HUES64 (cell line): ENCODE measurements at regions not wholly inside any gene's neighbourhood (a gene's known extent, or its start where the extent isn't known, plus 50 kb on each side); places are given as distances from the start of the nearest gene placed in this dataset.
A peak's percentile ranks its signal among the peaks of the same experiment; 100 is the strongest.

Experiments
- H3K27ac ChIP-seq: 2 replicates; pipeline ENCODE4 v1.7.0; 2013; ENCODE audit warnings: low read depth, low read length, inconsistent platforms
- H3K27me3 ChIP-seq: 2 replicates; pipeline ENCODE4 v1.6.1; 2013; ENCODE audit warnings: mild to moderate bottlenecking, low read length; ENCODE audit not compliant: insufficient read depth
- H3K36me3 ChIP-seq: 2 replicates; pipeline ENCODE4 v1.6.1; 2013; ENCODE audit warnings: mild to moderate bottlenecking, low read length; ENCODE audit not compliant: insufficient read depth
- H3K4me1 ChIP-seq: 2 replicates; pipeline ENCODE4 v1.6.1; 2013; ENCODE audit warnings: mild to moderate bottlenecking, low read length, moderate library complexity; ENCODE audit not compliant: insufficient read depth
- H3K4me3 ChIP-seq: 2 replicates; pipeline ENCODE4 v1.5.1; 2013; ENCODE audit warnings: mild to moderate bottlenecking, low read length, moderate library complexity
- H3K9ac ChIP-seq: 2 replicates; pipeline ENCODE4 v1.6.1; 2013; ENCODE audit warnings: mild to moderate bottlenecking, low read depth, low read length
- H3K9me3 ChIP-seq: 2 replicates; pipeline ENCODE4 v1.6.1; 2013; ENCODE audit warnings: low read depth, low read length; ENCODE audit not compliant: insufficient read depth
- WGBS: fragments of 150-250, 120-280 bp; methylation state at CpG from one replicate; pipeline ENCODE4 v1.1.7; 2013; ENCODE audit warnings: missing lambda C conversion rate; 5-methylcytosine and 5-hydroxymethylcytosine counted together

DNA sequence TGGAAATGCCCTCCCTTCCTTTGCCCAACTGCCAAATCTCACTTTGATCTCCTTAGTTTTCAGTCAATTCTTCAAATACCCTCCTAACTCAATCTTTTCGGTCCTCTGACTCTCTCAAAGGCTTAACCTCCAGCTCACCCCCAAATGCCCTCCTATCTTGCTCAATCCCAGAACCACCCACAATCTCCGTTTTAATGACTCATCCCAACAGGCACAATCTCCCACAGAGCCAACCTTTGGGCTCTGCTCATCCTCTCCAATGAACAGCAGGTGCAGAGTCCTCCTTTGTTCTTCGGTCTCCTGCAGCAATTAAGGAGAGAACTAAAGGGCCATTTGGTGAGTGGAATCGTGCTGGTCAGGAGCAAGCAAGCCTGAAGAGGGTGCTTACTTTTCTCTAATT, 366.1 kb upstream of the CRIM1 start:
- Histone ChIP-seq H3K9ac (no peak overlapping the region), H3K4me3 (no peak overlapping the region), H3K36me3 (no peaks in the 10 kb centered on the region), H3K4me1 (peaks cover 8% of the 10 kb centered on the region; the same call in 1 of the 2 replicates), H3K9me3 (peaks cover 4% of the 10 kb centered on the region; the same call in 1 of the 2 replicates), H3K27me3 (peaks cover 2% of the 10 kb centered on the region; the same call in 1 of the 2 replicates), H3K27ac (0 out of 2 replicates have a peak overlapping the region, but pooled peaks have one; percentile 26)
- 41% methylated on average over 4 of the region's 4 CpGs for WGBS

DNA sequence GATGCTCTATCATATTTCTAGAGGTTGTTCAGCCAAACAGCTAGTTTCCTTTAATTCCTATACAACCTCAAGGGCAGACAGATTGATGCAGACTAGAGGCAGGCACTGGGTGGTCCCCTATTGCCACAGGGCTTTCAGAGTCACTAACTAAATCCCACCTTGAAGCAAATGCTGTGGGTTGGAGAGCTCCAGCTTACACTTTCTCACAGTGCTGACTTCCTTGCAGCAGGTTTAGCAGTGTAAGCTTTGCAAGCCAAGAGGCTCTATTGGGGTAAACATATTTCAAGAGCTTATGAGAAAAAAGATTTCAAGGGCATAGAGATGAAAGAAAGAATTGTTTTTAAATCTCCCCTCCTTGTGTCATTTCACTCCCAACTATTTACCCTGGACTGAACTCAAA, 366.5 kb upstream of the CRIM1 start:
- no peak overlapping the region for H3K4me3 ChIP-seq
- peaks cover 2% of the 10 kb centered on the region; the same call in 1 of the 2 replicates for H3K27me3 ChIP-seq
- no peak overlapping the region for H3K9ac ChIP-seq
- H3K9me3 ChIP-seq, result peaks cover 4% of the 10 kb centered on the region; the same call in 1 of the 2 replicates
- H3K4me1 ChIP-seq, result peaks cover 8% of the 10 kb centered on the region; the same call in 1 of the 2 replicates
- H3K36me3 ChIP-seq, result no peaks in the 10 kb centered on the region
- H3K27ac ChIP-seq, result 0 out of 2 replicates have a peak overlapping the region, but pooled peaks have one; percentile 26

DNA sequence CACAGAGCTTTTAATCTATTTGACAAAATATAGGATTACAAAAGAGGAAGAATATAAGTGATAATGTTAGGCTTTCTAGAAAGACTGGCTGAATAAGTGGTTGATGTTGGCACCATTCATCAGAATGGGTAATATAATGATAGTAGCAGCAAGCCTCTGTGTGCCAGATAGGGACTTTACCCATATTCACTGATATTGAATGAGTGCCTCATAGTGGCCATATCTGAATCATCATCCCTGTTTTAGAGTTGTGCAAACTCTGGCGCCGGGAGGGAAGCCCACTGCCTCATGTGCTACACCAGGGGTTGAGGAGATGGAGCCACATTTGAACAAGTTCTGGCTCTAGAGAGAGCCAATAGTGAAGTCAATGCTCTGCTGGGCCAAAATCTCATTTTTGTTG, 368.7 kb upstream of the CRIM1 start:
- Histone ChIP-seq H3K4me1 (peaks cover 8% of the 10 kb centered on the region; the same call in 1 of the 2 replicates), H3K27me3 (peaks cover 2% of the 10 kb centered on the region; the same call in 1 of the 2 replicates)
- 72% methylated on average over 2 of the region's 2 CpGs for WGBS

DNA sequence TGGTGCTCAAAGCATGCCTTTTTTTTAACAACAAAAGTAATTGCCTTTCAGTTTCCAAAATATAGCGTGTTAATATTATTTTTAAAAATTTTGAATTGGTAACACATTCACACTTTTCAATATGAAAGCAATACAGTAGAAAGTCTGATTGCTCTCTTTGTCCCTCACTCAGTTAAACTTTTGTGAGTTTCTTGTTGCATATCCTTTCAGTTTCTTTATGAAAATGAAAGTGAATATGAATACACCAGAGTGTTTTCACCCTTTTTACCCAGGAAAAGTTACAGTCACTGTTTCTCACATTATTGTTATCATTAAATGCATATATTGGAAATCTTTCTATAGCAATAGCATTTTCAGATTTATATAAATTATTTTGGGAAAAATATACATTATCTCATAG, 377.4 kb upstream of the CRIM1 start:
- H3K27ac ChIP-seq, result no peak overlapping the region

More for the DNA sequence above, 368.7 kb upstream of the CRIM1 start:
- Histone ChIP-seq H3K4me3 (no peak overlapping the region), H3K27ac (no peak overlapping the region), H3K9ac (no peak overlapping the region), H3K9me3 (peaks cover 2% of the 10 kb centered on the region; the same call in 1 of the 2 replicates), H3K36me3 (no peaks in the 10 kb centered on the region)

DNA sequence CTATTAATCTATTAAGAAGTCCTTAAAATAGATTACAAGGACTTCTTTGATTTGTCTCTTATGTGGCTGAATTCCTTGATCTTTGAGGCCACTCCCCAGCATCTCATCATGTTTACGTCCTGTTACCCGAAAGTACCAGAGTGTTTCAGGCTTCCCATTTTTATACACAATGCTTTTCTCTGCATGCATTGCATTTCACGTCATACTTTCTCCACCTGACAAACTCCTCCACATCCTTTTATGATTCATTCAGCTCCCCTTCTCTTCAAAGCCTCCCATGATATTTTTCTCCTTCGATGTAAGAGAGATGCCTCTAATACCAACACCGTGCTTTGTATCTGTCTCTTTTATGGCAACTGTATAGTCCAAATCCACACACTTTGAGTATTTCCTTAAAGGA, 379.0 kb upstream of the CRIM1 start:
- H3K27ac ChIP-seq, result no peak overlapping the region
- no peak overlapping the region for H3K4me3 ChIP-seq
- 95% methylated on average over 5 of the region's 5 CpGs for WGBS
- no peak overlapping the region for H3K9ac ChIP-seq
- no peaks in the 10 kb centered on the region for H3K27me3 ChIP-seq
- peaks cover 6% of the 10 kb centered on the region; the same call in 1 of the 2 replicates for H3K4me1 ChIP-seq
- no peaks in the 10 kb centered on the region for H3K36me3 ChIP-seq
- H3K9me3 ChIP-seq, result no peaks in the 10 kb centered on the region

More for the DNA sequence above, 377.4 kb upstream of the CRIM1 start:
- H3K36me3 ChIP-seq, result no peaks in the 10 kb centered on the region
- H3K4me3 ChIP-seq, result no peak overlapping the region
- H3K9ac ChIP-seq, result no peak overlapping the region
- no peaks in the 10 kb centered on the region for H3K9me3 ChIP-seq
- no CpG with 5 or more reads among the region's 1 CpG for WGBS
- peaks cover 5% of the 10 kb centered on the region; the same call in 1 of the 2 replicates for H3K4me1 ChIP-seq
- H3K27me3 ChIP-seq, result no peaks in the 10 kb centered on the region

DNA sequence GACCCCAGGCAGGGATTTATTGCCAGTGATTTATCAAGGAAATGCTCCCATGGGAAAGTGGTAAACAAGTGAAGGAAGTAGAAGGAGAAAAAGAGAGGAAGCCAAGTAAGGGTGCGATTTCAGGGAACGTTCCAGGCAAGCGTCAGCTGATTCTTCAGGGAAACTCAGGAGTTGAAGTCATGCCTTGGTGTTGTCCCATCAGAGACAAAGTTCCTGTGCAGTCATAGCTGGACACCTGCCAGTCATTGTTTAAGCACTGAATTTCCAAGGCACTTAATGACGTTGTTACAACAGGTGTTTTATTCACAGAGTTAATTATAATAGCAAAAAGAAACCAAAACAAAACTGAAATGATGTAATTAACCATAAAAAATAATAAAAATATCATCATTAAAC, 381.8 kb upstream of the CRIM1 start:
- H3K9me3 ChIP-seq, result no peaks in the 10 kb centered on the region
- WGBS, result 91% methylated on average over 4 of the region's 4 CpGs

DNA sequence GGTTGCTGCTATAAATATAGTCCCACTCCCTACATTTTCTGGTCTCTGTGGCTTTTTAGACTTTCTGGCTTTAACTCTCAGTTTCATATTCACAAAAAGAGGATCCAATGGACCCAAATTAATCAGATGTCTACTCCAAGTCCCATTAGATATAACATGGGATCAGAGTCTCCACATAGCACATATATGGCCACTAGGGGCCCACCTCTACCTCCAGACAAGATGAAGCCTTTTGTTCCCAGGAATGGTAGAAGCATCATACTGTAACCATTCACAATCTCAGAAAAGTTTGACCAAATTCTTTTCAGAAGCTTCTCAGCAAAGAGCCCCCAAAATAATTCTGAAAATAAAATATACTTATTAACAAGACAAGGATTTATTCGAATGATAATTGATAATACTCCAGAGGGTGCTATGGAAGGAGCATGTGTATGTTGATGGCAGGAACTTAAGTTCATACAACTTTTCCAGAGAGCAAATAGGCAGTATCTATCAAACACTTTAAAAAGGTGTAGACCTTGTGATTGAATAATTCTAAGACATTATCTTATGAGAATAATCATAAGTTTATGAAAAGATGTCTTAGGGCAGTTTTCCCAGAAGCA, 382.3 kb upstream of the CRIM1 start:
- Histone ChIP-seq H3K36me3 (no peaks in the 10 kb centered on the region), H3K27me3 (no peaks in the 10 kb centered on the region), H3K4me1 (peaks cover 10% of the 10 kb centered on the region), H3K9me3 (no peaks in the 10 kb centered on the region), H3K9ac (no peak overlapping the region), H3K4me3 (no peak overlapping the region), H3K27ac (no peak overlapping the region)
- WGBS, result no CpG with 5 or more reads among the region's 1 CpG

More for the DNA sequence above, 381.8 kb upstream of the CRIM1 start:
- Histone ChIP-seq H3K36me3 (no peaks in the 10 kb centered on the region), H3K4me3 (no peak overlapping the region), H3K27me3 (no peaks in the 10 kb centered on the region), H3K4me1 (peaks cover 10% of the 10 kb centered on the region), H3K27ac (no peak overlapping the region), H3K9ac (no peak overlapping the region)

DNA sequence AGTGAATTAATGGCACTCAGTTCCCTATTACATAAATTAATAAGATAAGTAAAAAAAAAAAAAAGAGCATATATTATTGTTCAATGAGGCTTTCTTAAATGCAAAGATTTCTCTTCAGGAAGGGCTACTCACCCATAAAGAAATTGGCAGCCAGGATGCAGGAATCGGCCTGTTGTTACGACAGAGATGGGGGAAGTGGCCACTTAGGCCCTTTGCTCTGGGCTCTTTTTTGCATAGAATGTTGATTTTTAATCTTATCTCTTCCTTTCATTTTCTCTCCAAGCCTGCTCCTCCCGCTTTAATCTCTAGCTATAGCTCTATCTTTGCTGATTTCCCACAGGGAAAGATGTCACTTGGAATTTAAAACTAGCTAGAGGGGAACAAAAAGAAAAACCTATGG, 391.8 kb upstream of the CRIM1 start:
- peaks cover 7% of the 10 kb centered on the region; the same call in 1 of the 2 replicates for H3K9me3 ChIP-seq
- no peak overlapping the region for H3K27ac ChIP-seq
- H3K27me3 ChIP-seq, result no peaks in the 10 kb centered on the region
- no peak overlapping the region for H3K9ac ChIP-seq
- no peaks in the 10 kb centered on the region for H3K4me1 ChIP-seq
- 82% methylated on average over 3 of the region's 3 CpGs for WGBS
- H3K36me3 ChIP-seq, result no peaks in the 10 kb centered on the region
- no peak overlapping the region for H3K4me3 ChIP-seq

DNA sequence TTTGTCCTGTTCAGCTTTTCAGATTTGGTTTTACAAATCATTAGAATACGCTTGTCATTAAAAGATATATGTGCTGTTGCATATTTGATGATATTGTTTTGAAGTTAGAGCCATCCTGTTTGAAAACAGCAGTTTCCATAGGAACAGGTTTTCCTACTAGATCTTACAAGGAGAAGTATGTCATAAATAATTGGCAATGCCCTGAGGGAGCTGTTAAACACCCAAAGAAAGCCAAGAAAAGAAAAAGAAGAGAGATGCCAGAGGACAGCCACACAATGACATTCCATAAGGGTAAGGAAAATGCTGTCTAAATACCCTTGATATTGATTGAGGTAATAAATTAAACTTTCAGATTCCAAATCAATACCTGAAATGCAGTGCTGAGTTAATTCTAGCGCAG, 392.2 kb upstream of the CRIM1 start:
- 92% methylated on average over 2 of the region's 2 CpGs for WGBS
- no peak overlapping the region for H3K27ac ChIP-seq

DNA sequence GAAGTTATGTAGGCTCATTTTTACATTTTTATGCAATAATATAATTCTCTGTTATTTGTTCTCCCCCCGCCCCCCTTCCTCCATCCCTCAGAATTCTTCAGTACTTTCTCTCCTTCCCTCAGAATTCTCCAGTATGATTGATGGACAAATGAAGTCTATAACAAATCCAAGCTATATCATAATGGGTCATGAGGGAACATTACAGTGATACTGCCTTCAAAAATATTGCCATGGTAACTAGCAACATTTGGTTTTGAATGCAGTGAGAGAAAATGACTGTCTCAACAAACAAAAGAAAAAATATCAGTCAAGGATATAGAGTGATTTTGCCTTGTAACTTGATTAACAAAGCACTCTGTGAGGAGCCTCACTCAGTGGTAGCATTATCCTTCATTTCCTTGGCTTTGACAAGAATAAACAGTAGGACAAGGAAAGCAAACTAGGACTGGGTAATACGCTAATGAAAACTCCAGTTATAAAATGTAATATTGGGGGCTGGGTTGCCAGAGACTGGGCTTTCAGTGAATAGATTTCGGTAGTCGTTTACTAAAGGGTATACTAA, 392.9 kb upstream of the CRIM1 start:
- no peak overlapping the region for H3K27ac ChIP-seq
- no peaks in the 10 kb centered on the region for H3K36me3 ChIP-seq
- 95% methylated on average over 3 of the region's 4 CpGs for WGBS

More for the DNA sequence above, 392.2 kb upstream of the CRIM1 start:
- H3K36me3 ChIP-seq, result no peaks in the 10 kb centered on the region
- H3K9me3 ChIP-seq, result peaks cover 7% of the 10 kb centered on the region; the same call in 1 of the 2 replicates
- H3K4me1 ChIP-seq, result no peaks in the 10 kb centered on the region
- no peak overlapping the region for H3K9ac ChIP-seq
- no peaks in the 10 kb centered on the region for H3K27me3 ChIP-seq
- no peak overlapping the region for H3K4me3 ChIP-seq

DNA sequence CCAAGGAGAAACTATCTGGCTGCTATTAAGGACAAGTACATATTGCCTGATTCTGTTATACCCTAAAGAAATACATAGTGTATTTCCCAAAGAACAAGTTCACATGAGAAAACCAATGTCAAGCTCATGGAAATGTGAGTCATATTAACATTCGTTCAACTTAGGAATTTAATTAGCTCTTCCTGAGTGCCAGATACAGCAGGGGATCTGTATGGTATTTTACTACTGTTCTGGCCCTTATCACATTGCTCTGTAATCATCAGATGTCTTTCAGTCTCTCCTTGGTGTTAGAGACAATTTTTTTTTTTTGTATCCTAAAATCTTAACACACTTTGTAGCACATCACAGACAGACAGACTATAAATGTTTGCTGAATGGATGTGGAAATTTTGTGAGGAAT, 395.0 kb upstream of the CRIM1 start:
- Histone ChIP-seq H3K4me3 (no peak overlapping the region), H3K9ac (no peak overlapping the region), H3K27ac (no peak overlapping the region), H3K27me3 (no peaks in the 10 kb centered on the region), H3K9me3 (peaks cover 7% of the 10 kb centered on the region; the same call in 1 of the 2 replicates), H3K36me3 (no peaks in the 10 kb centered on the region), H3K4me1 (no peaks in the 10 kb centered on the region)
- 85% methylated on average over 1 of the region's 1 CpG for WGBS

More for the DNA sequence above, 392.9 kb upstream of the CRIM1 start:
- Histone ChIP-seq H3K4me3 (no peak overlapping the region), H3K4me1 (no peaks in the 10 kb centered on the region), H3K27me3 (no peaks in the 10 kb centered on the region), H3K9me3 (peaks cover 7% of the 10 kb centered on the region; the same call in 1 of the 2 replicates), H3K9ac (no peak overlapping the region)
